ENCODE measurements at regions not wholly inside any gene's neighbourhood (a gene's known extent, or its start where the extent isn't known, plus 50 kb on each side); places are given as distances from the start of the nearest gene placed in this dataset.

DNA sequence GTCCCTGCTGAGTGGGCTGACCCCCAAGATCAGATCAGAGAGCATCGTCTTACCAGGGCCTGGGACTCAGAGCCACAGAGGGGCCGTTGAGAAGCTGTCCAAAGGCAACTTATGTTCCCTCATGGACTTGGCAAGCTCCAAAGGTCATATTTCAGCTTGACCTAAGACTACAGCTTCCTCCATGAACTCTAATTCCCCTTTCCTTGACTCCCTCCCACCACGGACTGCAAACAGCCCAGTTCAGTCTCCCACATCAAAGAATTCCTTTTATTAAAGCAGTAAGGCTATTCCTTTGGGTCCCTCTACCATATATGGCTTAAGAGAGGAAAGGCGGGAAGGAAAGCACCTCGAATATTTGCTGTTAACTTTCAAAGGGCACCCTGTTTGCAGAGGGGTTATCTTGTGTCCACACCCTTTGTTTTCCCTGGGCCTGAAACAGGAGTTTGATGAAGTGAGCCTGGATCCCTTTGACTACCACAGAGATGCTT, 146.1 kb upstream of the THBS1 start:
- POLR2A ChIA-PET, result no interaction called here
- no peak for DNase-seq (ENCODE audit: extremely low spot score)
- CTCF ChIA-PET, result interaction anchor here (1.5 kb wide), 1 partner anchor 15 kb away, joined by 4 read pairs; no protein-coding TSS in a partner anchor
- TF ChIP-seq, protein P1, sequence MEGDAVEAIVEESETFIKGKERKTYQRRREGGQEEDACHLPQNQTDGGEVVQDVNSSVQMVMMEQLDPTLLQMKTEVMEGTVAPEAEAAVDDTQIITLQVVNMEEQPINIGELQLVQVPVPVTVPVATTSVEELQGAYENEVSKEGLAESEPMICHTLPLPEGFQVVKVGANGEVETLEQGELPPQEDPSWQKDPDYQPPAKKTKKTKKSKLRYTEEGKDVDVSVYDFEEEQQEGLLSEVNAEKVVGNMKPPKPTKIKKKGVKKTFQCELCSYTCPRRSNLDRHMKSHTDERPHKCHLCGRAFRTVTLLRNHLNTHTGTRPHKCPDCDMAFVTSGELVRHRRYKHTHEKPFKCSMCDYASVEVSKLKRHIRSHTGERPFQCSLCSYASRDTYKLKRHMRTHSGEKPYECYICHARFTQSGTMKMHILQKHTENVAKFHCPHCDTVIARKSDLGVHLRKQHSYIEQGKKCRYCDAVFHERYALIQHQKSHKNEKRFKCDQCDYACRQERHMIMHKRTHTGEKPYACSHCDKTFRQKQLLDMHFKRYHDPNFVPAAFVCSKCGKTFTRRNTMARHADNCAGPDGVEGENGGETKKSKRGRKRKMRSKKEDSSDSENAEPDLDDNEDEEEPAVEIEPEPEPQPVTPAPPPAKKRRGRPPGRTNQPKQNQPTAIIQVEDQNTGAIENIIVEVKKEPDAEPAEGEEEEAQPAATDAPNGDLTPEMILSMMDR (IDR thresholded peaks at IDR 0.05; ENCODE audit: control extremely low read depth, extremely low read depth, low read depth, missing control alignments), result no peak

DNA sequence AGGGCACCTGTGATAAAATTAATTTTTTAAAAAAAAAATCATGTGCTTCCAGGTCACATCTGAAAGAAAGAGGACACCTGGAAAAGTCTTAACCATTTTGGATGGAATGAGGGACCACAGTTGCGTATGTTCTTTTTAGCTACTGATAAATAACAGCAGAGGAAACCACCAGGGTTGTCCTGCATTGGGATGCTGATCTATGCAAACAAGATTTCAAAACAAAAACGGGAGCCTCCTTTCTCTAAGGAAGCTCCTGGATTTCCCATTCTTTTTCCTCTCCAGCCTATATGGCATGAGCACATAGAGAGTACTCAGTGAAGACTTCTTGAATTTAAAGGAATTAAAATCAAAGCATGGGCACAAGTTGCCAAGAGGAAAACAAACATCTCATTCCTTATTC, 145.6 kb upstream of the THBS1 start:
- ChIA-PET CTCF (interaction anchor here (1.5 kb wide), 1 partner anchor 14 kb away, joined by 4 read pairs; no protein-coding TSS in a partner anchor), POLR2A (no interaction called here)
- TF ChIP-seq, protein P1 (IDR thresholded peaks at IDR 0.05; ENCODE audit: control extremely low read depth, extremely low read depth, low read depth, missing control alignments), result no peak
- DNase-seq (ENCODE audit: extremely low spot score), result no peak

DNA sequence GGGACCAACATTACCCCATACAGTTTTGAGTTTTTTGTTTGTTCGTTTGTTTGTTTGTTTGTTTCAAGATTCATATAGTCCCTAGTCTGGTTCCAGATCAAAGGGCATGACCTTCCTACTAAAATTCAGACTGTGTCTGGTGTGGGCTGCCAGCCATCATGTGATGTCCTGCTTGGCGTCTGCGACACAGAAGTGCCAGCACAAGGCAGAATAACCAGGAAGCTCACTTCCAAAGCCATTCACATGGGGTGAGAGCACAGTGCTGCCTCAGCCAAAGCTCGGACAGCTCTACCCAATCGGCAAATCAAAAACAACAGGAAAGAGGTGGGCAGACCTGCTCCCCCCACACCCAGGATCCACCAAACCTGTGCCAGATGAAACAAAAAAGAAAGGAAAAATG, 142.6 kb upstream of the THBS1 start:
- no peak for DNase-seq (ENCODE audit: extremely low spot score)
- TF ChIP-seq, protein P1 (IDR thresholded peaks at IDR 0.05; ENCODE audit: control extremely low read depth, extremely low read depth, low read depth, missing control alignments), result no peak
- ChIA-PET CTCF (interaction anchor here (1.4 kb wide), 1 partner anchor 733 kb away, joined by 3 read pairs; no protein-coding TSS in a partner anchor), POLR2A (no interaction called here)

DNA sequence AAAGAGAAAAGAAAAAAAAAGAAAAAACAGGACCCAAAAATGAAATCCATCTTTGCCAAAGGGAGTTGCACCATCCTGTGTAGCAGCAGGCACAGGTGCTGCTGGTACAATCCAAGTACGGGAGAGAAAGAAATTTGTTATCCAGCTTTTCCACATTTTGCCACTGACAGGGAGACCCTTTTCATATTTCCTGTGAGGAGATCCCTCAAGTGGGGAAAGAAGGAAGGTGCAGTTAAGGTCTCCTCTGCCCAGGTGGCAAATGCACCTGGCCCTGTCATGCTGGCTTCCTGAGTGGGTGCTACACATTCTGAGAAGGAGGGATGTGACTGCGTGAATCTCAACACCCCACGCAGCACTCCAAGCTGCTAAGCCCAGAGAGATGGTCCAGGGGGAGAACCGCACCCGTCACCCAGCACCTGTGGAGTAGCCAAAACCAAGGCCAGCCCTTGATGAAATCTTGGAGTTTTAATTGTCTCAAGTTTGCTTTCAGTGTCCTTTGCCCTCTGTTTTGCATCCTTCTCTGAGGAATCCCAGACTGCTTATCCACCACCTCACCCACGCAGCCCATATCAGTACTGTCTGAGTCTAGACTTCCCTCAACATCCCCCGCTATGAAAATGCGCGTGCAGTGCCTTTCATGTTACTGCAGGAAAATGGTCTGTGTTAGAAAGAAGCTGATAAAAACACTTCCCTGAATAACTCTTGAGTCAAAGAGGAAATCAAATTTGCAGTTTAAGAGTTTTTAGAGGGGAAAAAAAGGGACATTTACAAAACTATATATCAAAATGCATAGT, 141.9 kb upstream of the THBS1 start:
- ChIA-PET POLR2A (no interaction called here), CTCF (interaction anchor here (0.7 to 1.4 kb wide), 2 partner anchors 10 to 733 kb away, joined by 3 read pairs; no protein-coding TSS in a partner anchor)
- TF ChIP-seq, protein P1 (IDR thresholded peaks at IDR 0.05; ENCODE audit: control extremely low read depth, extremely low read depth, low read depth, missing control alignments), result no peak
- no peak for DNase-seq (ENCODE audit: extremely low spot score)

DNA sequence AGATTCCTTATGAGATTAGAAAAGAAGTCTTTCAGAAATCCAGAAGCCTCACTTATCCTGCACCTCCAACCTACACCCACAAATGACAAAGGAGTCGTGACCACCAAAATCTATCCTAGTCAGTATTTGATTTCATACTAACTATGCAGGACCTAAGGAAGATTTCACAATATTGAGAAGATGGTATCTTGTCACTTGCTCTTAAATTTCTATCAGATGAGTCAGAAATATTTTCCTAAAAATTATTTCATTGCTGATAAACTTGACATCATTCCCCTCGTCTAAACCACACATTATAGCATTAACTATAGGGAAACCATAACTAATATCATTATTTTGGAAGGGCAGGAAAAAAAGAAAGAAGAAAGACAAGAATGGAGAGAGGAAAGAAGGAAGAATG, 138.0 kb upstream of the THBS1 start:
- POLR2A ChIA-PET, result no interaction called here
- CTCF ChIA-PET, result no interaction called here
- TF ChIP-seq, protein P1 (IDR thresholded peaks at IDR 0.05; ENCODE audit: control extremely low read depth, extremely low read depth, low read depth, missing control alignments), result no peak
- no peak for DNase-seq (ENCODE audit: extremely low spot score)

DNA sequence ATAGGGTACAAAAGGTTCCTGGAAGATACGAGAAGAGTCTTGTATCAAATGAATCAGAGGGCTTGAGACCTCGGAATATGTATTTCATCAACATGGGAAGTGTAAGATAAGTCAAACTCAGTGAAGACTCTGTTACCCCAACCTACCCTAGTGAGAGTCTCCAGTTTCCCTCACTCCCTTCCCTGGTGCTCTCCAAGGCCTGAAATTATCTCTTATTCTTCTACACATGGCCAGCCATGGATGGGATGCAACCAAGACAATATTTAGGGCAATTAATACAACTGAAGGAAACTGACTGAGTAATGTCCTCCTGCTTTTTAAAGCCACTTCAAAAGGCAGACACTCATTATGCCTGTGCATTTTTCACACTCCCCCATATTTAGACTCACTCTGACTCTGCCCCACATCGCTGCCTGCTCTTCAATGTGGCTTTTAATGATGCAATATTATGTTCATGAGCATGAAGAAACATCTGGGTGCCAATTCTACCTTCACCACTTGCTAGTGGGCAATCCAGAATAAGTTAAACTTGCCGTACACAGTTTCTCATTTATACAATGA, 137.1 kb upstream of the THBS1 start:
- DNase-seq (ENCODE audit: extremely low spot score), result no peak
- POLR2A ChIA-PET, result no interaction called here
- TF ChIP-seq, protein P1 (IDR thresholded peaks at IDR 0.05; ENCODE audit: control extremely low read depth, extremely low read depth, low read depth, missing control alignments), result no peak
- CTCF ChIA-PET, result no interaction called here

Measured in GM10248 (cell line).